ENCODE measurements at regions not wholly inside any gene's neighbourhood (a gene's known extent, or its start where the extent isn't known, plus 50 kb on each side); places are given as distances from the start of the nearest gene placed in this dataset.

DNA sequence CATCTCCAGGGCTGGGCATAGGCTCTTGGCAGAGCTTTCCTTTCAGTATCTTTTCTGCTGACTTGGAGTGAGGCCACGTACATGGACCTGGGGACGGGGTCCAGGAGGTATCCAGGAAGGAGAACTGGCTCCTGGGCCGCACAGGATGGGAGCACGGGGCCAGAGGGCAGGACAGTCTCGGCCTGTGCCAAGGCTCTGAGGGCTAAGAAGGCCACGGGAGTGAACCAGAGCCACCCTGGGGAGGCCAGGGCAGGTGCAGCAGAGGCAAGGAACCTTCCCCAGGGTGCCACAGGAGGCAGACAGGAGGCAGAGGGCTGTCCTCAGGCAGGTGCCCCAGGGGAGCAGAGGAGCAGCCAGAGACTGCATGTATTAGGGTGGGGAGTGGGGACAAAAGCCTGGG is 50.3 kb downstream of the PLXNA1 start:
- no peak for DNase-seq (ENCODE audit: low spot score)

DNA sequence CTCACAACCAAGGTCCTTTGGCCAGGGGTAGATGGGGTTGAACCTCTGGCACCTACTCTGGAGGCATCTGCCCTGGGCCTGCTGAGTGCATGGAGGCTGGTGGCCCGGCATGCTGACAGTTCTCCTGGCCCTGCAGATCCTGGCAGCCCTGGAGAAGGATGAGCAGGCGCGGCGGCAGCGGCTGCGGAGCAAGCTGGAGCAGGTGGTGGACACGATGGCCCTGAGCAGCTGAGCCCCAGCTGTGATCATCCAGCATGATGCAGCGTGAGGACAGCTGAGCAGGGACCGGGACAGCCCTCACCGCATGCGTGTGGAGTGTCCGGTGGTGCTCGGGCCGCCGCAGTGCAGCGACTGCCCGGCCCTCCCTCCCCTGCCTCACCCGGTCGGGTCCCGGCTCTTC is 50.9 kb downstream of the PLXNA1 start:
- DNase-seq (ENCODE audit: low spot score), result no peak

DNA sequence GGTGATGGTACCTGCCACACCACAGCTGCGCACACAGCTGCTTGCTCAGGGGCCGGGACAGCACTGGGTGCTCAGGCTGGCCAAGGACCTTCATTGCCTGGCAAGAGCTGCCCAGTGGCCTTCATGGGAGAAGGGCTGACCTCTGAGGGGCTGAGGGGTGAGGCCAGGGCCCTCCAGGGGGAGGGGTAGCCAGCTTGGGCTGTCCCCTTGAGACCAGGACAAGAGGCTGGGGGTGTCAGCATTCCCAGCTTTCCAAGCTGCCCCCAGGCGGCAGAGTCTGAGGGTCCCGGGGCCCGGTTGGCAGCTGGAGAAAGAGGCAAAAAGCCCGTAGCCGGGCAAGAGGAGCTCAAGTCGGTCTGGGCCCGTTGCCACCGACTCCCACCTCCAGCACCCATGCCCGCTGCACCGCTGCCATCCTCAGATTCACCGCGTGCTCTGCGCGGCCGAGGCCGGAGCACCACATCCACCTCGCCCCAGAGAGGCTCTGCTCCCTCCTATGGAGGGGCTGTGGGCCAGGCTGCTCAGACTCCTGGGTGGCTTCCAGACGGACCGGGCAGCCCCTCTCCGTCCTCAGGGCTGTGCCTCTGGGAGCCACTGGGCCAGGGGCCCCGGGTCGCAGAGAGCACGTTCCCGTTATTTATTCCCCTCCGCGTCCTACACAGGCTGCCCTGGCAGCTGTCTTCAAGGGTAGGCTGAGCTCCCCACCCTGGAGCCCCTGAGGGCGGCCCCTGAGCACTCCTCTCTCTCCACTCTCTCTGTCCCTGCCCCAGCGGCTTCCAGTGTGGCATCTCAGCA is 51.5 kb downstream of the PLXNA1 start:
- no peak for DNase-seq (ENCODE audit: low spot score)

DNA sequence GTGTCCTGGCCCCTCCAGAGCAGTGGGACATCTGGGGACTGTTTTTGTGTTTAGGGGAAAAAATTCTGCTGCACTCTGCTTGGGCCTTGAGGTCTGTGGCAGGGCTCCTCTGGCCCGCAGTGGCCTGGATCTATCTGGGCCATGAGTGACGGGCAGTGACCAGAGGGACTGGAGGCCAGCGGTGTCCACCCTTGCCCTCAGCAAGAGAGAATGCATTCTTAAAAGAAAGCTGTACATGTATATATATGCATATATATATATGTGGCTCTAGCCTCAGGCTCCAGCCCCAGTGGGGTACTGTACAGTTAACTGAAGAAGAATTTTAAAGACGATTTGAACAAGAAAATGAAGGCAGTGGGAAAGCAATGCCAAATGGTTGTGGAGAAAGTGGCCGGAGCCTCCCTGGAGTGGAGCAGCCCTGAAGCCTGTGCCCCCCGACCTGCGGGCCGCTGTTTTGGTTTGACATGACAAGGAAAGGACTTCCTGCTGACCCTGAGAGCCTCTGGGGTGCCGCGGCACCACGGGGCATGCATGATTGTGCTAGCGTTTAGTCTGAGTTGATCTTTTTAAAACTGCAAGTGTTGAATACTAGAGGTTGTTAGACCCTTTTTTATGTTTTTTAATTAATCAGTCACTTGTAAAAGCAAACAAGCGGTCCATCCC is 52.2 kb downstream of the PLXNA1 start:
- no peak for DNase-seq (ENCODE audit: low spot score)

DNA sequence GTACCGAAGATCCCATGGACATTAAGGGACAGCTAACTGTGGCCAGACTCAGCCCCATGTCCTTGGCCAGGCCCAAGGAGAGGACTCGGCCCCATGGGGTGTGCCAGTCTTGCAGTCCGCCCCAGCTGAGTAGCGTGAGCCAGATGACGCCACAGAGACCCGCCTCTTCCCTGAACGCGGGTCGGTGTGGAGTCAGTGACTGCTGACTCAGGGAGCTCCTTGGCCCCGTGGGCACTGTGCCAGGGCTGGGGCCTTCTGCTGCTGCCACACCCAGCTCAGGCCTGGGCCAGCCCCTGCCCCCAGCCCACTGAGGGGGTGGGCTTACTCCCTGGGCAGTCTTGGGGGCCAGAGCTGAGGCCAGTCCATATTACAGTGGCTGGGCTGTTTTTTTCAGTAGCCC is 52.8 kb downstream of the PLXNA1 start:
- peak; percentile 91 for DNase-seq (ENCODE audit: low spot score)

- DNase-seq (ENCODE audit: low spot score), result no peak
These were observed 53.5 kb downstream of the PLXNA1 start for GRCh38 chr3:127036209-127037020.

GRCh38 chr3:127037021-127037400 is 54.1 kb downstream of the PLXNA1 start:
- no peak for DNase-seq (ENCODE audit: low spot score)

GRCh38 chr3:127037418-127037841 is 54.5 kb downstream of the PLXNA1 start:
- DNase-seq (ENCODE audit: low spot score), result no peak

- DNase-seq (ENCODE audit: low spot score), result no peak
These were observed 55.1 kb downstream of the PLXNA1 start for GRCh38 chr3:127037971-127038446.

DNA sequence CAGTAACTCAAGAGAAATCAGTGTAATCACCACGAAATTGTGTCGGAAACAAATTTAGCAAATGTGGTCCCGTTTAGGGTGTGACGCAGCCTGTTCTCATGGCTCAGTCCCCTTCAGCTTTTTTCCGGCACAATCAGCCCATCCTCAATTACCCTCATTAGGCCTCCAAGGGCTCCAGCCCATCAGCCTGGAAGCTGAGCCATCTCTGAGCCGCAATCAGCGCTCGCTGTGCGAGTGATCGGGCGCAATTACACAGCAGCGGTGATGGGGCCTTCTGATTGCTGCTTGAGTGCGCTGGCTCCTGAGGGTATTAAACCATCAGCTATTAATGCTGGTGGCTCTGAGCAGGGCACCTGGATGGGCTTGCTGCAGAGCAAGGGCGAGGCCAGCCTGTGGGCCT is 55.6 kb downstream of the PLXNA1 start:
- no peak for DNase-seq (ENCODE audit: low spot score)

DNA sequence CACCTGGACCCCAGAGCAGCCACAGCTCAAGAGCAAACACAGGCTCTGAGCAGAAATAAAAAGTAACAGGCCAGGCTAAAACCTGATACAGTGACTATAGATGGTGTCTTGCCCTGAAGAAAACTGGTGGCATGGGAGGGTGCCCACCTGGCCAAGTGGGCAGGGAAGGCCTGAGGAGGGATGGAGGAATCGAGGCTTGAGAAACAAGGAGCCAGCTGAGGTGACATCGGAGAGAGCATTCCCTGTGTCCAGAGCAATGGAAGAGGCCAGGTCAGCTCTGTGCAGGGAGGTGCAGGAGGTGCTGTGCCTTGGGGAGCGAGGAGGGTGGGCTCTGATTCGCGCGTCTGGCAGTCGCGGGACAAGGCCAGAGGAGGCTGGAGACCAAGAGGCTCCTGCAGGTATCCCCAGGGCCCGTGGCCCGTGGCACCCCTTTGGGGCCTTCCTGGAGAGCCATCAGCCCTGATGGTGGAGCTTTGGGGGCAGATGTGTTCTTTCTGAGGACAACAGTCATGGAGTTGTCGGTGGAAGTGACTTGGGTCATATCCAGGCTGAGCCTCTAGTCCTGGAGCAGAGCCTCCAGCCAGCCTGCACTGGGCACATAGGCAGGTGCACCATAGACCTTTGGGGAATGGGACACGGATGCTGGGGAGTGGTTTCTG is 56.1 kb downstream of the PLXNA1 start:
- DNase-seq (ENCODE audit: low spot score), result no peak

DNA sequence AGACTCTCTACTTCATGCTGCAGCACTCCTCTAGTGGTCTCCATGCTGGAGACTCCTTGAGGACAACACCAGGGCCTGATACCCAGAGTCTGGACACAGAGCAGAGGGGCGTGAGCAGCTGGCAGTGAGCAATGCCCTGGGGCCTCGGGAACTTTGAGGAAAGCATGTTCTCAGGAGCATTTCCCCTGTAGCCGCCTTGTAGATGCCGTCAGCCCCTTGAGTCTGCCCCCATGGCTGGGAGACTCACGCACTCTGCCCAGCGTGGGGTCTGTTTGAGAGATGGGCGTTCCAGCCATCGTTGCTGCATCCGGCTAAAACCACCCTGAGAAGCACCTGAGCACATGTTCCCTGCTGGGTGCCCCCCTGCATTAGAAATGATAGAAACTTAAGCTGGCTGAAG is 56.8 kb downstream of the PLXNA1 start:
- DNase-seq (ENCODE audit: low spot score), result no peak

DNA sequence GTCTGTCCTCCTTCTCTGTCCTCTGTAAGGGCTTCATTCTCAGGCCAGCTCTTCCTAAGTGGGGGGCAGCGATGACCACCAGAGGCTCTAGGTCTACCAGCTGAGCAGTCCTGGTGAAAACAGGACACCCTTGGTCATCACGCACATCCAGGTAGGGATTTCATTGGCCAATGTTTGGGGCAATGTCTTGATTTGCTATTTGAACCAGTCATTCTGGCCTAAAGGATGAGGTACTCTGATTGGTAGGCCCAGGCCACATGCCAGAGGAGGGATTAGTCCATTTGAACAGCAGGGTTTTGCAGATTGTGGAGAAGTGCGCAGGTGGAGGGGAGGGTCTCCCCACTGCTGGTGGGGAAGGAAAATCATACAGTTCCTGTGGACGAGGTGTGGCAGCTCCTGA is 57.3 kb downstream of the PLXNA1 start:
- no peak for DNase-seq (ENCODE audit: low spot score)

DNA sequence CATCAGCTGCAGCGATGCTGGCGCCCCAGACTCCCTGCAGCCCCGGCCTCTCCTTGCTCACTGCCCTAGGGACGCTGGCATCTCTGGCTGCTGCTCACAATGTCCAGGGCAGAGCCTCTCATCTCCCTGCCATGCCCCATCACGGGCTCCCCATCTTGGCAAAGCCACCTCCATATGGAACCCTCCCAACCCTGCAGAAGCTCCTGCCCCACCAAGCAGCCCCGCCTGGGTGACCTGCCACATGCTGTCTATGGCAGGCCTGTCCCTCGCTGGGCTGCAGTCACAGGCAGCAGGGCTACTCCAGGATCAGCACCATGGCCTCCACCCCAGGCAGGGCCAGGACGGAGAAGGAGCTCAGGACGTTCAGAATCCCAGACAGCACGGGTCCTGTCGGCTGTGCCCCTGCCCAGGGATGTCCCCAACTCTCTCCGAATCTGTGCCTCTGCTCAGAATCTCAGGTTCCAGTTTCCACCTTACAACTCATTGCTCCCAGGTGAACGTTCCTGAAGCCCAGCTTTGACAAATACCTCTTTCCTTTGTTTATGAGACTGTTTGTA is 58.4 kb downstream of the PLXNA1 start:
- no peak for DNase-seq (ENCODE audit: low spot score)

DNA sequence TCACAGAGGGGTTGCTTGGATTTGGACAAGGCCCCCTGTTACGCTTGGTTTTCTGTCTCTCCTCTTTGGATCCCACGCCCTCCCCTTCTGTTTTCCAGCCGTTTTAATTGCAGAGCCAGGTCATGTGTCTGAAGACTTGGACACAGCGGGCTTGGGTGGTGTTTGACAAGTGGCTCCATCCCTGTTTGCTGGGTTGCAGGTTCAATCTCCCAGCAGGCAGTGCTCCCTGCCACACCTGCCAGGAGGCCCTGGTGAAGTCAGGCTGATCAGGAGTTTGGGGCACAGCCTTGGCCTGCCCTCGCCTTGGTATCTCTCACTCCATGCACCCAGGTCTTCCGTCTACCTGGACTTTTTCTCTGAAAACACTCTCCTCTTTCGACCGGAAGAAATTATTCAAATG is 59.0 kb downstream of the PLXNA1 start:
- no peak for DNase-seq (ENCODE audit: low spot score)

DNA sequence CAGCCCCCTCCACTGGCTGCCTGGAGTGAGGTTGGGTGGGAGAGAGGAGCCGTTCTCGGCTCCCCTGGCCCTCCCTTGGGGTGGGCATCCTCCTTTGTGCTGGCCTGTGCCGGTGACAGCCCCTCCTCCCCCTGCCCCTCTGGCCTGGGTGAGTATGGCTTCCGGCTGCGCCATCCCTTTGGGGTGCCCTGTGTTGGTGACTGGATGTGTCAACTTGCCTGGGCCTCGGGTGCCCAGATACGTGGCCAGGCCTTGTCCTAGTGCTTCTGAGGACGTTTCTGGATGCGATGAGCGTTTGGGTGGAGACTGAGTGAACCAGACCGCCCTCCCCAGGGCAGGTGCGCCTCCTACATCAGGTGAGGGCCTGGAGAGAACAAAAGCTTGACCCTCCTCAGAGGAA is 59.7 kb downstream of the PLXNA1 start:
- no peak for DNase-seq (ENCODE audit: low spot score)

GRCh38 chr3:127043041-127043641 is 60.2 kb downstream of the PLXNA1 start:
- DNase-seq (ENCODE audit: low spot score), result no peak

DNA sequence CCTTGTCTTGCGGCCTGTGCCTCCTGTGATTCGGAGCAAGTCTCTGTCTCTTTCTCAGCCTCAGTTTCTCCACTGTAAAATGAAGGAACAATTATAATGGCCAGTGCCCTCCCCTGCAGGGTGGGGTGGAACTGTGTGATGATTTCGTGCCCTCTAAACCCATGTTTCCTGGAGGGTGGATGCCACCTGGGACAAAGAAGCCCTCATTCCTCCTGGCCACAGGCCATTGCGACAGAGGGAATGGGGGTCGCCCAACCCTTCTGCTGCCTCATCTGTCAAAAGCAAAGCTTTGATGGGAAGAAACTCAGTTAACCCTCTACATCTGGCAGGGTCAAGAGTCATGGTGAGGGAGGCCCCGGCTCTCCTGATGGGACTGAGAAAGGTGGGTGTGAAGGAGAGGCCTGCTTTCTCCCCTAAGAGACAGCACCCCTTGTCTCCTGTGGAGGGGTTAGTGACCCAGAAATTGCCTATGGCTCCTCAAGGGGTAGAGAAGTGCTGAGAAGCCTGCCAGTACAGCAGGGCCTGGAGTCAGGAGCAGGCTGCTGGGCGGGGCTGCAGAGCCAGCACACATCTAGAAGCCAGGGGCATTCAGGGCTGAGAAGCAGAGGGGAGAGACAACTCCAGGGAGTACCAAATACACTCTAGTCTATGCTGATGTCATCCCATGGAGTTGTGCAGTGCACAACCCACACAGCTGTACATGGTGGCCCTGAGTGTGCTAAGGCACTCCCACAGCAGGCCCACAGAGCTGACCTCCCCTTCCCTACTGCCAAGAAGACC is 61.0 kb downstream of the PLXNA1 start:
- no peak for DNase-seq (ENCODE audit: low spot score)

- DNase-seq (ENCODE audit: low spot score), result peak; percentile 61
These were observed 62.1 kb downstream of the PLXNA1 start for GRCh38 chr3:127044996-127045395.

GRCh38 chr3:127045435-127046045 is 62.6 kb downstream of the PLXNA1 start:
- no peak for DNase-seq (ENCODE audit: low spot score)
